Upper lobe of left lung (tissue), 4 donors: ENCODE measurements at regions not wholly inside any gene's neighbourhood (a gene's known extent, or its start where the extent isn't known, plus 50 kb on each side); places are given as distances from the start of the nearest gene placed in this dataset.

Experiments used
- EP300 ChIP-seq, 4 donors: sonication (generic); formaldehyde crosslinking; IDR thresholded peaks; one replicate each; pipeline ENCODE4 v1.5.1; 2017; ENCODE audit warnings: antibody characterized with exemption in 4 of 4, control low read depth in 2 of 4
- TF ChIP-seq, protein P1 (sequence below), 6 experiments: fragments of 450-650 bp in 4 of 6; fragments of 200-600 bp in 2 of 6; sonication (generic) in 2 of 6; IDR thresholded peaks; one replicate each; pipeline ENCODE4 v1.5.1; 2016 to 2019; ENCODE audit warnings: antibody characterized with exemption in 6 of 6

DNA sequence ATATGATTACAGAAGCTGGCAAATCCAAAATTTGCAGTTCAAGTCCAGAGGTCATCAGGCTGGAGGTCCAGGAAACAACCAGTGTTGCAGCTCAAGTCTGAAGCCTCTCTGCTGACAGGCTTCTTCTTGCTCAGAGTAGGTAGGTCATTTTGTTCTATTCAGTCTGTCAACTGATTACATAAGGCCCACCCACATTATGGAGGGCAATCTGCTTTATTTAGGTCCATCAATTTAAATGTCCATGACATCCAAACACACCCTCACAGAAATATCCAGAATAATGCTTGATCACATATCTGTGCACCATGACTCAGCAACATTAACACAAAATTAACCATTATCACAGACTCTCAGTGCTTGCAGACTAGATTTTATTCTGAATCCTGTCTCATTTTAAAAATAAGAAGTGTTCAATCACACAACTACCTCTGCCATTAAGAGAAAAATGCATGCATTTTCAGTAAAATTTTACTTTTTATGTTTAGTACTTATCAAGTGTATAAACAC, 759.2 kb upstream of the ADGRB3 start:
- TF ChIP-seq, protein P1, sequence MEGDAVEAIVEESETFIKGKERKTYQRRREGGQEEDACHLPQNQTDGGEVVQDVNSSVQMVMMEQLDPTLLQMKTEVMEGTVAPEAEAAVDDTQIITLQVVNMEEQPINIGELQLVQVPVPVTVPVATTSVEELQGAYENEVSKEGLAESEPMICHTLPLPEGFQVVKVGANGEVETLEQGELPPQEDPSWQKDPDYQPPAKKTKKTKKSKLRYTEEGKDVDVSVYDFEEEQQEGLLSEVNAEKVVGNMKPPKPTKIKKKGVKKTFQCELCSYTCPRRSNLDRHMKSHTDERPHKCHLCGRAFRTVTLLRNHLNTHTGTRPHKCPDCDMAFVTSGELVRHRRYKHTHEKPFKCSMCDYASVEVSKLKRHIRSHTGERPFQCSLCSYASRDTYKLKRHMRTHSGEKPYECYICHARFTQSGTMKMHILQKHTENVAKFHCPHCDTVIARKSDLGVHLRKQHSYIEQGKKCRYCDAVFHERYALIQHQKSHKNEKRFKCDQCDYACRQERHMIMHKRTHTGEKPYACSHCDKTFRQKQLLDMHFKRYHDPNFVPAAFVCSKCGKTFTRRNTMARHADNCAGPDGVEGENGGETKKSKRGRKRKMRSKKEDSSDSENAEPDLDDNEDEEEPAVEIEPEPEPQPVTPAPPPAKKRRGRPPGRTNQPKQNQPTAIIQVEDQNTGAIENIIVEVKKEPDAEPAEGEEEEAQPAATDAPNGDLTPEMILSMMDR (IDR thresholded peaks at IDR 0.05), result no peak
- no peak for TF ChIP-seq EP300 (IDR thresholded peaks at IDR 0.05)
